H1 (cell line): ENCODE measurements at regions not wholly inside any gene's neighbourhood (a gene's known extent, or its start where the extent isn't known, plus 50 kb on each side); places are given as distances from the start of the nearest gene placed in this dataset.

Experiments
- CTBP2 ChIP-seq: IDR thresholded peaks from 2 replicates; pipeline ENCODE4 v1.7.0; 2011; ENCODE audit warnings: borderline replicate concordance, mild to moderate bottlenecking, moderate library complexity, mixed read lengths, low read length; ENCODE audit not compliant: insufficient read depth, insufficient read length
- GTF2F1 ChIP-seq: IDR thresholded peaks from 2 replicates; pipeline ENCODE4 v1.6.1; 2012; ENCODE audit warnings: low read depth, low read length, improper control_type of control experiment, borderline replicate concordance
- POLR2AphosphoS5 ChIP-seq: IDR thresholded peaks from 2 replicates; pipeline ENCODE4 v1.6.1; 2011; ENCODE audit warnings: low read depth, low read length
- RAD21 ChIP-seq, 2 experiments: IDR thresholded peaks in 1 of 2; conservative IDR thresholded peaks in 1 of 2; 2 replicates each; pipeline ENCODE4 v1.6.1; 2011; ENCODE audit warnings: low read depth in 2 of 2, low read length in 2 of 2, improper control_type of control experiment in 1 of 2, inconsistent platforms in 1 of 2, mild to moderate bottlenecking in 1 of 2, moderate library complexity in 1 of 2
- RNF2 ChIP-seq: fragments of 200-900, 300-1000 bp; sonication (generic); IDR thresholded peaks from 2 replicates; pipeline ENCODE4 v1.7.1; 2016; ENCODE audit warnings: borderline replicate concordance, low read depth, mild to moderate bottlenecking, antibody characterized with exemption, low read length; ENCODE audit not compliant: poor library complexity, severe bottlenecking; ENCODE audit errors: missing control alignments
- SAP30 ChIP-seq: fragments of 300-600 bp; sonication (generic); IDR thresholded peaks from 2 replicates; pipeline ENCODE4 v1.7.1; 2012; ENCODE audit warnings: low read length, moderate library complexity, mild to moderate bottlenecking, inconsistent platforms; ENCODE audit not compliant: insufficient read depth, insufficient replicate concordance
- SP1 ChIP-seq: IDR thresholded peaks from 2 replicates; pipeline ENCODE4 v1.6.1; 2011; ENCODE audit warnings: low read depth, low read length
- TAF7 ChIP-seq: optimal IDR thresholded peaks from 2 replicates; pipeline ENCODE3; 2011; ENCODE audit warnings: low read depth, mild to moderate bottlenecking, inconsistent platforms, low read length, moderate library complexity, borderline replicate concordance
- TF ChIP-seq, protein P1 (sequence below): fragments of 300-600 bp; sonication (generic); IDR thresholded peaks from 2 replicates; pipeline ENCODE4 v1.7.1; 2012; ENCODE audit warnings: low read length, moderate library complexity, mild to moderate bottlenecking, inconsistent platforms; ENCODE audit not compliant: insufficient replicate concordance

GRCh38 chr5:118565335-118565971 lies 422.9 kb downstream of the DTWD2 start (continued):
- TF ChIP-seq, protein P1, sequence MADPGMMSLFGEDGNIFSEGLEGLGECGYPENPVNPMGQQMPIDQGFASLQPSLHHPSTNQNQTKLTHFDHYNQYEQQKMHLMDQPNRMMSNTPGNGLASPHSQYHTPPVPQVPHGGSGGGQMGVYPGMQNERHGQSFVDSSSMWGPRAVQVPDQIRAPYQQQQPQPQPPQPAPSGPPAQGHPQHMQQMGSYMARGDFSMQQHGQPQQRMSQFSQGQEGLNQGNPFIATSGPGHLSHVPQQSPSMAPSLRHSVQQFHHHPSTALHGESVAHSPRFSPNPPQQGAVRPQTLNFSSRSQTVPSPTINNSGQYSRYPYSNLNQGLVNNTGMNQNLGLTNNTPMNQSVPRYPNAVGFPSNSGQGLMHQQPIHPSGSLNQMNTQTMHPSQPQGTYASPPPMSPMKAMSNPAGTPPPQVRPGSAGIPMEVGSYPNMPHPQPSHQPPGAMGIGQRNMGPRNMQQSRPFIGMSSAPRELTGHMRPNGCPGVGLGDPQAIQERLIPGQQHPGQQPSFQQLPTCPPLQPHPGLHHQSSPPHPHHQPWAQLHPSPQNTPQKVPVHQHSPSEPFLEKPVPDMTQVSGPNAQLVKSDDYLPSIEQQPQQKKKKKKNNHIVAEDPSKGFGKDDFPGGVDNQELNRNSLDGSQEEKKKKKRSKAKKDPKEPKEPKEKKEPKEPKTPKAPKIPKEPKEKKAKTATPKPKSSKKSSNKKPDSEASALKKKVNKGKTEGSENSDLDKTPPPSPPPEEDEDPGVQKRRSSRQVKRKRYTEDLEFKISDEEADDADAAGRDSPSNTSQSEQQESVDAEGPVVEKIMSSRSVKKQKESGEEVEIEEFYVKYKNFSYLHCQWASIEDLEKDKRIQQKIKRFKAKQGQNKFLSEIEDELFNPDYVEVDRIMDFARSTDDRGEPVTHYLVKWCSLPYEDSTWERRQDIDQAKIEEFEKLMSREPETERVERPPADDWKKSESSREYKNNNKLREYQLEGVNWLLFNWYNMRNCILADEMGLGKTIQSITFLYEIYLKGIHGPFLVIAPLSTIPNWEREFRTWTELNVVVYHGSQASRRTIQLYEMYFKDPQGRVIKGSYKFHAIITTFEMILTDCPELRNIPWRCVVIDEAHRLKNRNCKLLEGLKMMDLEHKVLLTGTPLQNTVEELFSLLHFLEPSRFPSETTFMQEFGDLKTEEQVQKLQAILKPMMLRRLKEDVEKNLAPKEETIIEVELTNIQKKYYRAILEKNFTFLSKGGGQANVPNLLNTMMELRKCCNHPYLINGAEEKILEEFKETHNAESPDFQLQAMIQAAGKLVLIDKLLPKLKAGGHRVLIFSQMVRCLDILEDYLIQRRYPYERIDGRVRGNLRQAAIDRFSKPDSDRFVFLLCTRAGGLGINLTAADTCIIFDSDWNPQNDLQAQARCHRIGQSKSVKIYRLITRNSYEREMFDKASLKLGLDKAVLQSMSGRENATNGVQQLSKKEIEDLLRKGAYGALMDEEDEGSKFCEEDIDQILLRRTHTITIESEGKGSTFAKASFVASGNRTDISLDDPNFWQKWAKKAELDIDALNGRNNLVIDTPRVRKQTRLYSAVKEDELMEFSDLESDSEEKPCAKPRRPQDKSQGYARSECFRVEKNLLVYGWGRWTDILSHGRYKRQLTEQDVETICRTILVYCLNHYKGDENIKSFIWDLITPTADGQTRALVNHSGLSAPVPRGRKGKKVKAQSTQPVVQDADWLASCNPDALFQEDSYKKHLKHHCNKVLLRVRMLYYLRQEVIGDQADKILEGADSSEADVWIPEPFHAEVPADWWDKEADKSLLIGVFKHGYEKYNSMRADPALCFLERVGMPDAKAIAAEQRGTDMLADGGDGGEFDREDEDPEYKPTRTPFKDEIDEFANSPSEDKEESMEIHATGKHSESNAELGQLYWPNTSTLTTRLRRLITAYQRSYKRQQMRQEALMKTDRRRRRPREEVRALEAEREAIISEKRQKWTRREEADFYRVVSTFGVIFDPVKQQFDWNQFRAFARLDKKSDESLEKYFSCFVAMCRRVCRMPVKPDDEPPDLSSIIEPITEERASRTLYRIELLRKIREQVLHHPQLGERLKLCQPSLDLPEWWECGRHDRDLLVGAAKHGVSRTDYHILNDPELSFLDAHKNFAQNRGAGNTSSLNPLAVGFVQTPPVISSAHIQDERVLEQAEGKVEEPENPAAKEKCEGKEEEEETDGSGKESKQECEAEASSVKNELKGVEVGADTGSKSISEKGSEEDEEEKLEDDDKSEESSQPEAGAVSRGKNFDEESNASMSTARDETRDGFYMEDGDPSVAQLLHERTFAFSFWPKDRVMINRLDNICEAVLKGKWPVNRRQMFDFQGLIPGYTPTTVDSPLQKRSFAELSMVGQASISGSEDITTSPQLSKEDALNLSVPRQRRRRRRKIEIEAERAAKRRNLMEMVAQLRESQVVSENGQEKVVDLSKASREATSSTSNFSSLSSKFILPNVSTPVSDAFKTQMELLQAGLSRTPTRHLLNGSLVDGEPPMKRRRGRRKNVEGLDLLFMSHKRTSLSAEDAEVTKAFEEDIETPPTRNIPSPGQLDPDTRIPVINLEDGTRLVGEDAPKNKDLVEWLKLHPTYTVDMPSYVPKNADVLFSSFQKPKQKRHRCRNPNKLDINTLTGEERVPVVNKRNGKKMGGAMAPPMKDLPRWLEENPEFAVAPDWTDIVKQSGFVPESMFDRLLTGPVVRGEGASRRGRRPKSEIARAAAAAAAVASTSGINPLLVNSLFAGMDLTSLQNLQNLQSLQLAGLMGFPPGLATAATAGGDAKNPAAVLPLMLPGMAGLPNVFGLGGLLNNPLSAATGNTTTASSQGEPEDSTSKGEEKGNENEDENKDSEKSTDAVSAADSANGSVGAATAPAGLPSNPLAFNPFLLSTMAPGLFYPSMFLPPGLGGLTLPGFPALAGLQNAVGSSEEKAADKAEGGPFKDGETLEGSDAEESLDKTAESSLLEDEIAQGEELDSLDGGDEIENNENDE: no peak
- TF ChIP-seq CTBP2: no peak
- TF ChIP-seq SP1: no peak
- no peak for TF ChIP-seq SAP30
- no peak for TF ChIP-seq GTF2F1
- no peak for TF ChIP-seq TAF7
- no peak for TF ChIP-seq POLR2AphosphoS5
- TF ChIP-seq RNF2: no peak
- no peak for TF ChIP-seq RAD21 (IDR thresholded peaks at IDR 0.05 in 1 of 2, conservative IDR thresholded peaks at IDR 0.05 in 1 of 2; ENCODE audit: low read depth in 2 of 2, low read length in 2 of 2)
